RPMI7951 (cell line): ENCODE measurements at regions not wholly inside any gene's neighbourhood (a gene's known extent, or its start where the extent isn't known, plus 50 kb on each side); places are given as distances from the start of the nearest gene placed in this dataset.
A peak's percentile ranks its signal among the peaks of the same experiment; 100 is the strongest.

Experiments used
- DNase-seq: peaks from one replicate; pipeline ENCODE4 v3.0.0-alpha.2; 2012; ENCODE audit warnings: low read depth

- DNase-seq: peak; percentile 70
Observed at GRCh38 chr18:45526114-45526841, 89.0 kb upstream of the SLC14A2 start.

- DNase-seq: no peak
Observed at GRCh38 chr18:45527891-45528290, 87.4 kb upstream of the SLC14A2 start.

- no peak for DNase-seq
Observed at GRCh38 chr18:45528712-45529336, 86.5 kb upstream of the SLC14A2 start.

DNA sequence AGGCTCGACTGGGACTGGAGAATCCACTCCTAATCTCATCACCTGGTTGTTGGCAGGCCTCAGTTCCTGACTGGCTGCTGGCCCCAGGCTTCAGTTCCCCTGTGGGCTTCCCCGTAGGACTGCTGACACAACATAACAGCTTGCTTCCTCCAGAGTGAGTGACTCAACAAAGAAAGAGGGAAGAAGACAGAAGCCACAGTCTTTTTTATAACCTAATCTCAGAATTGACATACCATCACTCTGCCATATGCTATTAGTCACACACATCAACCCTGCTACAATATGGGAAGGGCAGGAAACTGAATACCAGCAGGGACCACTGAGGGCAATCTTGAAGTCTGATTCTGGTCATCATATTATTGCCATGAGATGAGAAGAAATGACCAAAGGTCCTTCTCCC is 76.8 kb upstream of the SLC14A2 start:
- DNase-seq: no peak

DNA sequence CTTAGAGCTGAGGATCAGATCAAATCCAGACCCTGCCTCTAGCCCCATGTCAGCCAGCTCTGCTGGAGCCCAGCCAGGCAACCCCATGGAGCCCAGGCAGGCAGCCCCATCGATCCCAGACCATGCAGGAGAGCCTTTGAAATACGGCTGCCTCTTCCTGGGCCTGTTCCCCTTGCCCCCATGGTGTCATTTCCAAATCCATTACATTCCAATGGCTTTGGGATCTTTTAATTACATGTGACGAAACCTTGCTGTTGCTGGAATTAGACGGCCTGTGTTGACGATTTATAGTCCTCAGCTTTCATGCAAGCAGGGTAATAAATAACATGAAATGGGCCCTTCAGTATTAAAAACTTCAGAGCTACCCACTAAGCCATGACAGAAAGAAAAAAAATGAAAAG is 75.8 kb upstream of the SLC14A2 start:
- no peak for DNase-seq

DNA sequence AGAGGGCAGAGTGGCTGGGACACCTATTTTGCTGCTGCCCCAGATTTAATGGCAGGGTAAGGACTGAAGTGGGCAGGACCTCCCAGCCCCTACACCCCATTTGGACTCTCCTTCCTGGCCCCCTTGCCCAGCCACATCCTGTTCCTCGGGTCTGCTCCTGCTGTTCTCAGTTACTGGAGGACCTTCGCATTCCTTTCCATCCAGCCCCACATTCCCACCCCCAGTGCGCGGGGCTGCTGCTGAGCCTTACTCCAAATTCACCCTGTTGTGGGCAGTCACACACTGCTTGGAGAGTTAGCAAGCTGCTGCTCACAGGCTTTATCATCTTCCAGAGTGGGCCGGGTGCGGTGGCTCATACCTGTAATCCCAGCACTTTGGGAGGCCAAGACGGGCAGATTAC is 75.2 kb upstream of the SLC14A2 start:
- no peak for DNase-seq

DNA sequence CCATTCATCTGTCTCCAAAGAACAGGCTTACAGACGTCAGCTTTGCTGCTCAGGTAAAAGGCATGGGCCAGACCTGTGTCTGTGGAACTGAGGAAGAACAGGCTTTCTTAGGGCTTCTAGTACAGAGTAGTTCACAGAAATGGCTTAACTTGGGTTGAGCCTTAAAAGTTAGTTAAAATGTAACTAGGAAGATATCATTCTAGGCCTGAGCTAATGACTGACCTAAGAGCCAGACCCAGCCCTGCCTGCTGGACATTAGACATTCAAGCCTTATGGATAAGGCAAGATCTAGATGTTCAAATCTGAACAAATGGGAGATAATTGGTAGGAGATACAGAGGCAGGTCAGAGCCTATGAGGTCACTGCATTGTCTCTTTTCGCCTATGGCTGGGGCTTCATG is 73.9 kb upstream of the SLC14A2 start:
- DNase-seq: no peak

DNA sequence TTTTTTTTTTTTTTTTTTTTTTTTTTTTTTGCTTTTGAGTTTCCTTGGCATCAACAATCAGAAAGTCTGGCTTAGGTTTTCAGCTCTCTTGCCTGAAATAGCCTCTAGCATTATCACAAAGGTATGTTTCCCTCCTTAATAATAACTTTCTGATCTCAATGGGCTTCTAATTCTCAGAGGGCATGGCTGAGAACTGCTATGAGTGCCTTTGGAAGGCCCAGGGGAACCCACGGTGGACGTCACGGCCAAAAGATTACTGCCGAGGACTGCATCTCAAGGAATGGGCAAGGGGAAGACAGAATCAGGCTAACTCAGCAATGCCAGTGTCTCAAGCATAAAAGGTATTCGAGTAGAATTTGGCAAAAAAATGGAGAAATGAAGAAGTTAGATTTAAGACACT is 73.2 kb upstream of the SLC14A2 start:
- DNase-seq: no peak

GRCh38 chr18:45547910-45548309 is 67.4 kb upstream of the SLC14A2 start:
- DNase-seq: no peak

- no peak for DNase-seq
Observed at GRCh38 chr18:45548614-45549013, 66.7 kb upstream of the SLC14A2 start.

- DNase-seq: no peak
Observed at GRCh38 chr18:45549290-45549689, 66.0 kb upstream of the SLC14A2 start.

- DNase-seq: no peak
Observed at GRCh38 chr18:45551142-45551815, 64.0 kb upstream of the SLC14A2 start.

GRCh38 chr18:45553723-45554388 is 61.4 kb upstream of the SLC14A2 start:
- DNase-seq: no peak

- DNase-seq: no peak
Observed at GRCh38 chr18:45554389-45554737, 60.9 kb upstream of the SLC14A2 start.

- no peak for DNase-seq
Observed at GRCh38 chr18:45556222-45556621, 59.1 kb upstream of the SLC14A2 start.

GRCh38 chr18:45557287-45557686 is 58.0 kb upstream of the SLC14A2 start:
- DNase-seq: peak; percentile 59

- DNase-seq: no peak
Observed at GRCh38 chr18:45557779-45558178, 57.5 kb upstream of the SLC14A2 start.

DNA sequence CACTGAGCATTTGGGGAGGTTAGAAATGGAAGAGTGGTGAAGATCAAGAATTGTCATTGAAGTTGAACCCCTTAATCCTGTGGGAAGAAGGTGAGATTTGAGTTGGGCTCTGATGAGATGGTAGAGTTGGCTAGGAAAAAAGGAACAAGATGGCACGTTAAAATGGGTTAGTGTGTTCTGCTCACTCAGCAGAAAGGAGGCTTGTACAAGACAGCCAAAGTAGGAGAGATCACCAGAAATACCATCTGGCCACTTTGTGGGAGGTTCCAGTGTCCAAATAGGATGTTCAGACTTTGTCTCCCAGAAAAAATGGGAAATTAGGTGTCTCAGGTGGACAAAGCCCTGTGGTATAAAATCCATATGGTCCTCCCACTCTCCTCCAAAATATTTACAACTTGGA is 56.0 kb upstream of the SLC14A2 start:
- no peak for DNase-seq

DNA sequence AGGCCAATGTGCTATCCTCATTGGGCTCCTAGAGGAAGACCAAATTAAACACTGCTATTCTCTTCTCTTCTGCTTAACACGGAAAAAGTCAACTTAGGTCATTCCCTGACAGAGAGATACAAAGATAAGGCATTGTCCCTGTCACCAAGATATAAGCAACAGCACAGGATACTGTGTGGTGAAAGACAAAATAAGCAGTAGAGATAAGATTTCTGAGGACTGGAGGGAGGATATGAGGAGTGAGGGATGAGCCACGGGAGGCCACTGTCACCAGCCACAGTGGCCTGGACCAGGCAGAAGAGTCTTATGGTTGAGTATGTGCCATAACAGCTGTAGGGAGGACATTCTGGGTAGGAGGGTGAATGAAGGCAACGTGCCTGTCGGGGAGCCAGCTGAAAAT is 54.4 kb upstream of the SLC14A2 start:
- DNase-seq: no peak

DNA sequence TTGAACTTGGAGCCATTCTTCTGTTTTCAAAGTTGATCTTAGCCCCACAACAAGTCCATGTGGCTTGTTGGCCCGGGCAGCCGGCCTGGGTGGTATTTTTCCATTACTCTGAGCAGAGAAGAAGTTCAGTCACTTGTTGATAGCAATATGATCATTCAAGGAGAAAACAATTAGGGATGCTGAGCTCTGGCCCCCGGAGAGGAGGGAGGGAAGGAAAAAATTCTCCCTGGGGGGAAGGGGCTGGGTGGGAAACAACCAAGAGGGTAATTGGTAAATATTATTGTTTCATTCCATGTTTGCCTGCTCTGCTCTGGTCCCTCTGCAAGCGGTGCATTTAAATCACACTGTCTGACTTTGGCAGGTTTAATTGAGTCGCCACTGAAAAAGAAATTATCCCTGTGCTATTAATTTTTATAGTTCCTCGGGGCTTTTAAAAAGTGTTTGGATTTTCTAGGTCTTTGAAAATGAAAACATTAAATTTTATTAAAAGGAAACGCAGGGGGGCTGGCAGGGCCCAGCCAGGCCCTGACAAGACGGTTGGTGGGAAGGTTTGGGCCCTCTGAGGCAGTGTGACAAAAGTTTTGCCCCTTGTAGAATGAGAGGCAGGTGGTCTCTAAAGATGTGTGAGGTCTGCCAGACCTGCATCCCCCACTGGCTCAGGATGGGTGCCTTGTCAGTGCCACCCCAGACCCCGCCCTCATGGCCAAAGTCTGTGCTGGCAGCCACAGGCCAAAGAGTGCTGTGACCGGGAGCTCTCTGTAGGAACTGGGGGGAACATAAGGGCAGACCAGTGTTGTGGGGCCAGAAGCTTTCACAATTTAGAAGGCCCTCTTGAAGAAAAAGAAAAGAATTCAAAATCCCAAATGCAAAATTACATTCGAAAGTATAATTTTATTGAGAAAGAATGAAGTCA is 52.5 kb upstream of the SLC14A2 start:
- no peak for DNase-seq

GRCh38 chr18:45565280-45565970 is 49.9 kb upstream of the SLC14A2 start:
- peak; percentile 69 for DNase-seq
